WTC11 (cell line): ENCODE measurements at regions not wholly inside any gene's neighbourhood (a gene's known extent, or its start where the extent isn't known, plus 50 kb on each side); places are given as distances from the start of the nearest gene placed in this dataset.

Experiments
- ATAC-seq: fragments of 200-7000 bp; cut with Tn5 transposase; 2 replicates; pipeline ENCODE4 v1.10.0; 2021; ENCODE audit warnings: mild to moderate bottlenecking, moderate library complexity
- CTCF ChIA-PET: fragments of 300-600 bp; sonication (Branson Sonifier 250); formaldehyde crosslinking; loops from one replicate; lab custom pipeline; 2021; ENCODE audit warnings: antibody characterized with exemption; lab: Charles Lee
- POLR2A ChIA-PET: fragments of 350-600 bp; sonication (Branson Sonifier 250); formaldehyde crosslinking; loops from one replicate; lab custom pipeline; 2021; ENCODE audit warnings: antibody characterized with exemption; lab: Charles Lee
- DNase-seq: peaks from one replicate; pipeline ENCODE4 v3.0.0; 2021; ENCODE audit warnings: low spot score
- H3K27ac Mint-ChIP-seq: 2 replicates; pipeline ENCODE4 v1.8.0; 2021; ENCODE audit warnings: mixed read lengths
- H3K27me3 Mint-ChIP-seq: 2 replicates; pipeline ENCODE4 v1.8.0; 2021; ENCODE audit warnings: low read depth, mild to moderate bottlenecking, moderate library complexity, mixed read lengths
- H3K36me3 Mint-ChIP-seq: 2 replicates; pipeline ENCODE4 v1.8.0; 2021; ENCODE audit warnings: mixed read lengths
- H3K4me1 Mint-ChIP-seq: 2 replicates; pipeline ENCODE4 v1.8.0; 2022; ENCODE audit warnings: mixed read lengths
- H3K4me3 Mint-ChIP-seq: 2 replicates; pipeline ENCODE4 v1.8.0; 2021; ENCODE audit warnings: mild to moderate bottlenecking, moderate library complexity, mixed read lengths
- H3K9me3 Mint-ChIP-seq: 2 replicates; pipeline ENCODE4 v1.8.0; 2021; ENCODE audit warnings: mixed read lengths
- ATF3 ChIP-seq: sonication (generic); formaldehyde crosslinking; conservative IDR thresholded peaks from 2 replicates; pipeline ENCODE4 v1.8.1; 2022; ENCODE audit warnings: mild to moderate bottlenecking, missing genetic modification reagents
- ATF6 ChIP-seq: sonication (generic); formaldehyde crosslinking; IDR thresholded peaks from 2 replicates; pipeline ENCODE4 v1.8.1; 2023; ENCODE audit warnings: mild to moderate bottlenecking, missing genetic modification reagents
- CBFB ChIP-seq: sonication (generic); formaldehyde crosslinking; IDR thresholded peaks from 2 replicates; pipeline ENCODE4 v1.8.1; 2022; ENCODE audit warnings: mild to moderate bottlenecking, low read depth, missing genetic modification reagents
- CREB1 ChIP-seq: sonication (generic); formaldehyde crosslinking; IDR thresholded peaks from 2 replicates; pipeline ENCODE4 v1.8.0; 2023; ENCODE audit warnings: mild to moderate bottlenecking, missing genetic modification reagents
- CTCF ChIP-seq: fragments of 200-600 bp; IDR thresholded peaks from 2 replicates; pipeline ENCODE4 v1.8.0; 2022; ENCODE audit warnings: antibody characterized with exemption
- E2F1 ChIP-seq: sonication (generic); formaldehyde crosslinking; IDR thresholded peaks from 2 replicates; pipeline ENCODE4 v1.8.0; 2022; ENCODE audit warnings: mild to moderate bottlenecking, missing genetic modification reagents
- ESRRA ChIP-seq: sonication (generic); formaldehyde crosslinking; IDR thresholded peaks from 2 replicates; pipeline ENCODE4 v1.8.1; 2022; ENCODE audit warnings: mild to moderate bottlenecking, missing genetic modification reagents, borderline replicate concordance
- GABPB1 ChIP-seq: sonication (generic); formaldehyde crosslinking; IDR thresholded peaks from 2 replicates; pipeline ENCODE4 v1.8.1; 2023; ENCODE audit warnings: mild to moderate bottlenecking, missing genetic modification reagents
- GTF2I ChIP-seq: fragments of 250-450 bp; sonication (Bioruptor Pico); conservative IDR thresholded peaks from 2 replicates; pipeline ENCODE4 v1.4.0; 2021; ENCODE audit warnings: mild to moderate bottlenecking
- HMGXB4 ChIP-seq: sonication (generic); formaldehyde crosslinking; IDR thresholded peaks from 2 replicates; pipeline ENCODE4 v1.8.1; 2023; ENCODE audit warnings: mild to moderate bottlenecking, moderate library complexity, missing genetic modification reagents
- IRF1 ChIP-seq: sonication (generic); formaldehyde crosslinking; IDR thresholded peaks from 2 replicates; pipeline ENCODE4 v1.8.0; 2023; ENCODE audit warnings: missing genetic modification reagents
- KAT7 ChIP-seq: sonication (generic); formaldehyde crosslinking; IDR thresholded peaks from 2 replicates; pipeline ENCODE4 v1.8.1; 2023; ENCODE audit warnings: missing genetic modification reagents, mild to moderate bottlenecking, borderline replicate concordance
- MXD4 ChIP-seq: fragments of 250-450 bp; sonication (Bioruptor Pico); IDR thresholded peaks from 2 replicates; pipeline ENCODE4 v1.8.0; 2021; ENCODE audit warnings: mild to moderate bottlenecking, moderate library complexity, borderline replicate concordance
- NFE2L1 ChIP-seq: sonication (generic); formaldehyde crosslinking; IDR thresholded peaks from 2 replicates; pipeline ENCODE4 v1.8.1; 2023; ENCODE audit warnings: missing genetic modification reagents
- NR1H2 ChIP-seq: sonication (generic); formaldehyde crosslinking; IDR thresholded peaks from 2 replicates; pipeline ENCODE4 v1.9.0; 2021; ENCODE audit warnings: mild to moderate bottlenecking, moderate library complexity, missing genetic modification reagents
- PRDM15 ChIP-seq: sonication (generic); formaldehyde crosslinking; IDR thresholded peaks from 2 replicates; pipeline ENCODE4 v1.8.0; 2022; ENCODE audit warnings: missing genetic modification reagents
- ZNF219 ChIP-seq: sonication (generic); formaldehyde crosslinking; IDR thresholded peaks from 2 replicates; pipeline ENCODE4 v1.8.0; 2023; ENCODE audit warnings: missing genetic modification reagents, mild to moderate bottlenecking, borderline replicate concordance
- ZNF263 ChIP-seq: sonication (generic); formaldehyde crosslinking; IDR thresholded peaks from 2 replicates; pipeline ENCODE4 v1.8.1; 2022; ENCODE audit warnings: low read depth, mild to moderate bottlenecking, moderate library complexity, missing genetic modification reagents
- ZNF416 ChIP-seq: fragments of 250-450 bp; sonication (Bioruptor Pico); IDR thresholded peaks from 2 replicates; pipeline ENCODE4 v1.9.0; 2021; ENCODE audit warnings: mild to moderate bottlenecking, inconsistent platforms

- Mint-ChIP-seq H3K4me3 (no peak overlapping the region), H3K27ac (no peak overlapping the region), H3K9me3 (peaks cover 5% of the 10 kb centered on the region), H3K36me3 (no peaks in the 10 kb centered on the region), H3K27me3 (no peaks in the 10 kb centered on the region), H3K4me1 (no peaks in the 10 kb centered on the region)
- no peak for ATAC-seq
- no peak for DNase-seq
- CTCF ChIA-PET: no interaction called here
- POLR2A ChIA-PET: no interaction called here
- no peak for TF ChIP-seq NFE2L1 (CRISPR knock-in tag)
- TF ChIP-seq NR1H2 (CRISPR knock-in tag): no peak
- TF ChIP-seq HMGXB4 (CRISPR knock-in tag): no peak
- TF ChIP-seq ATF6: no peak
- no peak for TF ChIP-seq IRF1 (CRISPR knock-in tag)
- TF ChIP-seq KAT7 (CRISPR knock-in tag): no peak
- TF ChIP-seq ATF3 (CRISPR knock-in tag): no peak
- TF ChIP-seq CREB1 (CRISPR knock-in tag): no peak
- TF ChIP-seq ESRRA (CRISPR knock-in tag): no peak
- TF ChIP-seq CTCF: no peak
- TF ChIP-seq GTF2I (CRISPR knock-in tag): no peak
- no peak for TF ChIP-seq CBFB (CRISPR knock-in tag)
- no peak for TF ChIP-seq GABPB1 (CRISPR knock-in tag)
- TF ChIP-seq MXD4 (CRISPR knock-in tag): no peak
- TF ChIP-seq E2F1 (CRISPR knock-in tag): no peak
- TF ChIP-seq ZNF416 (CRISPR knock-in tag): no peak
- TF ChIP-seq ZNF263: no peak
- TF ChIP-seq ZNF219 (CRISPR knock-in tag): no peak
- no peak for TF ChIP-seq PRDM15 (CRISPR knock-in tag)
- TF ChIP-seq, all 79 proteins: peak for 0
Measured at GRCh38 chr5:110321117-110321516, 405.4 kb downstream of the TMEM232 start.
